Stimulated activated CD8-positive, alpha-beta memory T cell treated with anti-CD3 and anti-CD28 coated beads, Interleukin-7, amount 100 ng/mL, for 48 hours (primary cell): ENCODE measurements at regions not wholly inside any gene's neighbourhood (a gene's known extent, or its start where the extent isn't known, plus 50 kb on each side); places are given as distances from the start of the nearest gene placed in this dataset.
A peak's percentile ranks its signal among the peaks of the same experiment; 100 is the strongest.
"Not testable (repeated sequence)": the region's sequence is repeated elsewhere in the genome, so short reads cannot be mapped to it uniquely, and the experiment has no call there.

ENCODE experiments used
- DNase-seq, 2 donors: peaks; one replicate each; pipeline ENCODE4 v3.0.0-alpha.2; 2020; ENCODE audit warnings: low read depth in 1 of 2; ENCODE audit errors: extremely low read depth in 1 of 2

DNA sequence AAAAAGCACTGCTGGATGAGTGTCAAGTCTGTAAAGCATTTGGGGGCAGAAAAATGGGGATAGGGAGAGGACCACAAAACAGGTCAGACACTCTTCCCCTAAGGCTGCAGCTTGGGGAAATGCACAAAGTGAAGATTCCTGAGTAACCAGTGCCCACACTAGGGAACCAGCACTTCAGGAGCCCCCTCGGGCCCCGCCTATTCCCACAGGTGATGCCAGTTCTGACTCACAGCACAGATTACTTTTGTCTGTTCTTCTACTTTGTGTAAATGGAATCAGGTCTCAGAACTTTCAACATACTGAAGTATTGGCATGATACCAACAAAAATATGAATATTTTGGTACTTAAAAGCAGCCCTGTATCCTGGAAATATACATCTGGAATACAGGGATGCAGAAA lies 112.5 kb downstream of the ADRA2C start:
- no peak for DNase-seq

DNA sequence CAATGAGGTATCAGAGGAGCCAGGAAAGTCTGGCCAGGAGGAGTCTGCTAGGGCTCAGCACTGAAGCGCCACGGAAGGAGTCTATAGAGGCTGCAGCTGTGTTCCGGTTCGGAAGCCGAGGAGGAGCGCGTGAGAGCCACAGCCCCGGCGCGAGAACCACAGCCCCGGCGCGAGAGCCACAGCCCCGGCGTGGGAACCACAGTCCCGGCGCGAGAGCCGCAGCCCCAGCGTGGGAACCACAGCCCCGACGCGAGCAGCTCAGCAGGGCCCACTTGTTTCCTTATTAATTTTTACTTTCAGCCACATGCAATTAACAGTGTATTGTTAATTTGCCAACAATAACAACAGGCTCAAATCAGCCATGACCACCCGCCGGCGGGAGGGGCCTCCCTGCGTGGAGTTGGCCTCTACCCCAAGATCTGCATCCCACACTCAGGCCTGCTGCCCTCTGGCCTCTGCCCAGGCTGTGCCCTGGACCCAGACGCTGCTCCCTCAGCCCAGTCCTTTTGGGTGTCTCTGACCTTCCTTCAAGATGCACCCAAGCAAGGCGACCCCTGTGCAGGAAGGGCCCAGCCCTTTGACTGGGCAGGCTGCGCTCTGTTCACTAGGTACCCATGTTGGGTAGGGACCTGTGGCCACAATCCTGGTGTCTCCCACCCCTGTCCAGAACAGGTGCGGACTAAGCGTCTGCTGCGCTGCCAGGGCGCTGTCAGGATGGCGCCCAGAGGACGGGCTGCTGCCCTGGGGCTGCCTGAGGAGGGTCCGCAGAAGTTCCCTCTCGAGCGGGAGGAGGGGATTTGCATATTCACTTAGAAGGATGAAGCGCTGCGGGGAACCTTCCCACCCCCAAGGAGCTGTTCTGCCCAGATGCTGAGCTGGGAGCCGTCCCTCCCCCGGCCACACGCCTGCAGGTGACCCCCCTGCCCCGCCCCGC lies 113.8 kb downstream of the ADRA2C start:
- no peak for DNase-seq

GRCh38 chr4:3880615-3881120 lies 114.5 kb downstream of the ADRA2C start:
- DNase-seq, result peak; percentile 24 to 45

DNA sequence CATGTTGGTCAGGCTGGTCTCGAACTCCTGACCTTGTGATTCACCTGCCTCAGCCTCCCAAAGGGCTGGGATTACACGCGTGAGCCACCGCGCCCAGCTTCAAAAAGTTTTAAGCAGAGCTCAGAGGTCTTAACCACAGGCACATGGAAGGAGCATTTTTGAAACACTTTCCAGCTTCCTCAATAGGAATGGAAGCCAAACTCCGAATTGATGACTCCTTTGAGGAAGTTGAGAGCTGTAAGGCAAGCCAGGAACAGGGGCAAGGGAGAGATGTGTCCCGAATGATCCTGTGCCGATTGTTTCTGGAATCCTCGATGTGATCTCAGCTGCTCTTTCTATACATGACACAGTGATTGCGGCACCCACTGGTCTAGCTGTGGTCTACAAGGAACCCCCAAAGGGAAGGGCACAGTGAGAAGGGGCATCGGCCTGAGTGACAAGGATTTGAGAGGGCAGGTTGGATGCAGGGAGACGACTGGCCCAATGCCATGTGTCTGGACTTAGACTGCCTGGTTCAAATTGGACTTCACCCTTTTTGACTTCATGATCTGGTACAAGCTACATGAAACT lies 116.2 kb downstream of the ADRA2C start:
- DNase-seq, result not testable (repeated sequence)

DNA sequence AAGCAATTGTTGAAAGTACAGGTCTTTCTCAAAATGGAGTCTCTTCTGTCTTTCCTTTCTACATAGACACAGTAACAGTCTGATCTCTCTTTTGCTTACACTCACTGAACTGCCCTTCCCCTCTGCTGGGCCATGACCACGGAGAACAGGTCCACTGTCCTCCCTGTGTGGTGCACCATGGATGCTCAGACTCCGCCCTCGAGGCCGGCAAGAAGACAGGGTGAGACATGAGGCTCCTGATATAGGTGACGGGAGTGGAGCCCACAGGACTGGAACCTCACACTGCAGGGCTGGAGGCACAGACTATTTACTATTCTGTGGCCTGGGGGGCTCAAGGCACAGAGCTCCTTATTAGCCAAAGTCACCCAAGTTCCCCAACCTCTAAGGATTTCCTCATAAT lies 118.1 kb downstream of the ADRA2C start:
- not testable (repeated sequence) for DNase-seq

- peak in 1 of 2 donors; percentile 18 for DNase-seq
Observed at GRCh38 chr4:3893590-3893989, 127.4 kb downstream of the ADRA2C start.

- not testable (repeated sequence) for DNase-seq
Observed at GRCh38 chr4:3894086-3894959, 128.1 kb downstream of the ADRA2C start.

DNA sequence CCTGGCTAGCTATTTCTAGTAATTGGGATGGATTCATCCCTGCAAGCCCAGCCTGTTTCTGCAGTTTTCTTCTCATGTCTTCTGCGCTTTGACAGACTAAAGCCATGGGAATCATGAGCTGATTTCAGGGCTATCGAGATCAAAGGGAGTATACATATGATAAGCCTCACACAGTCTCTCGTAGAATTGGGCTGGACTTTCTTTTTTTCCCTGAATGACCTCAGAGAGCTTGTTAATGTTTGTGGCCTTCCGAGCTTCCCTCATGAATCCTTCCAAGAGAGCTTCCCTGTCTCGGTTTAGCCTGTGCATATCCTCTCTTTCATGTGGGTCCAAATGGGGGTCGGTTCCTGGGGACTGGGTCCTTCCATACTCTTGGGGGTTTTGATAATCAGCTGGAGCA lies 130.3 kb downstream of the ADRA2C start:
- no peak for DNase-seq

DNA sequence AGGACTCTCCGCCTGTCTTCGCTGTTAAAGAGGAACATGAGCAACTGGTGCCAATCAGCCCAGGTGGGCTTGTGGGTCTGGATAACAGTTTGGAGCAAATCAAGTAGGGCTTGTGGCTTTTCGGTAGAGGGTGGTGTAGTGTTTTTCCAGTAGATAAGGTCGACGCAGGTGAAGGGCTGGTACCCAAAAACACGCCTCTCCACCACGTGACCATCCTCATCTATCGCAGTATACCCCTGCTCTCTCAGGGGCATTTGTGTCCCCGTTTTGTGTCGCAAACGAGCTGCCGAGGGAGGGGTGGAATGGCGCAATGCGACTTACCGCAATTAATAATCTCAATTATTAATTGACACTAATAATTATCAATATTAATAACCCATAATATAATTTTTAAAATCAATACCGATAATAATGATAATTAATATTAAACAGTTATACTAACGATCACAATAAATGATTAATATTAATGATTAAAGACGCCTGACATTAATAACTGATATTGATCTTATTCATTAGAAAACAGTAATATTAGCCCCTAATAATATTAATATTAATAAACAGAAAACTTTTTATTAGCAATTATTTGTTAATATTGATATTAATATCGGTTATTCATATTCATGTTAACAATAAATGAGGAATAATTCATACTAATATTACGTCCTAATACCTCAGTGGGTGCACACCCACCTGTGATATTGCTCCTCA lies 130.8 kb downstream of the ADRA2C start:
- not testable (repeated sequence) for DNase-seq

- no peak for DNase-seq
Observed at GRCh38 chr4:3898098-3898497, 131.9 kb downstream of the ADRA2C start.

DNA sequence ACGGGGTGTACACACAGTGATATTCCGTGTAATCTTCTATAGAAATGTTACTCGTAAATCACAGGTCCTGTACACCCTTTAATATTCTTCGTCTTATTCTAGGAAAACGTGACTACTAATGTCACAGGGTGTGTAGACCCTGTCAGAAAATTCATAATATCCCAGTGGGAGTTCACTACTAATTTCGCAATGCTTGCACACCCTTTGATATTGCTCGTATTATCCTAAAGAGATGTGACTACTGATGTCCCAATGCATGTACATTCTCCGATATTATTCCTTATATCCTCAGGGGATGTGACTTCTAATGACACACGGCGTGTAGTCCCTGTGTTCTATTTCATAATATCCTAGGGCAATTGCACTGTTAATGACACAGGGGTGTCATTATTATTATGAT lies 132.7 kb downstream of the ADRA2C start:
- DNase-seq, result not testable (repeated sequence)

- DNase-seq, result not testable (repeated sequence)
Observed at GRCh38 chr4:3904264-3904955, 138.2 kb downstream of the ADRA2C start.

GRCh38 chr4:3909616-3910015 lies 143.4 kb downstream of the ADRA2C start:
- DNase-seq, result not testable (repeated sequence)

DNA sequence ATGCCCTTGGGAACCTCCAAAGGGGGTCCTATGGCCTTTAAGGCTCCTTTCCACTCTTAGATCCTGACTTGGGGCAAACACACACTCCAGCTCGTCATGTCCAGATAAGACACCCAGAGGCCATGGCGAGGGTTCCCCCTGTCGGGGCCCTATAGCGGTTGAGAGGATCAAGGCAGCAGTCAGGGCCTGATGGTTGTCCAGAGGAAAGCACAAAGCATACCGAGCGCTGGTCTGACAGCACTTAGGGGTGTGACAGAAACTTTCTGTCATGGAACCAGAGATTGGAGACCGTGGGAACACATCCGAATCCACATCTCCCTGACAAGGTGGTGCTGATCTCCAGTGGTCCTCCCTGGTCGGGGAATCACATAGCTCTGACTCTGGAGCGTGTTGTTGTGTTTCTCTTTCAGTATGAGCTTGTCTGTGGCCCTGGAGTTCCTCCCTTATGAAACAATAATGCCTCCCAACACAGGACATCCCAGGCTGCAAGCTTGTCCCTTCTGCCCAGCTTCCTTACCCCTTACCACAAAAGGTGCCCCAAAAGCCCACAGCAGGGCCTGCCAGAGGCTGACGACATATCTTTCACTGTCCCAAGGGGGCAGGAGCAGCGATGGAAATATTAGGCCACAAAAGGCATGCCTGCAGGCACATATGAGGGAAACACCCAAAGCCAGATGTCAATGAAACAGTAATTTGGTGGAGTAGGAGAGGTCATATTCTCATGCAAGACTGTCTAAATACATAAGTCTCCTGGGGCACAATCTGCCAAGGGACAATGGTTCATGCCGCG lies 144.2 kb downstream of the ADRA2C start:
- DNase-seq, result not testable (repeated sequence)

- DNase-seq, result no peak
Observed at GRCh38 chr4:3911252-3911856, 145.2 kb downstream of the ADRA2C start.

- not testable (repeated sequence) for DNase-seq
Observed at GRCh38 chr4:3914511-3914910, 148.3 kb downstream of the ADRA2C start.

DNA sequence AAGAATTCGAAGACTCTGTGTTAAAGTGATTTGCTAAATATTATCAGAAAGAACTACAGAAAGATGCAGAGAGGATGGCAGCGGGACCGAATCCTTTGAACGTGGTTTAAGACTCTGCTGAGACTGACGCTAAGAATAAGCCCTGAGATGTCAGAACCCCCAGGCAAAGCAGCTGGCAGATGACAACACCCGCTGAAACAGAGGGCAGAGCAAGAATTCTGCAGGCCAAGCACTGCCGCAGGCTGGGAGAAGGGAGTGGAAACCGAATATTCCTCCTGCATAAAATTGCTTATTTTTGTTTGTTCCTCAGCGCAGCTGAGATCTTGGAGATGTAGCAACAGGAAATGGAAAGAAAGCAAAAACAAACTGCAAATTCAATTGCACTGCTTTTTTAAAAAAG lies 153.3 kb downstream of the ADRA2C start:
- DNase-seq, result not testable (repeated sequence)

- DNase-seq, result not testable (repeated sequence)
Observed at GRCh38 chr4:3921902-3922301, 155.7 kb downstream of the ADRA2C start.

- DNase-seq, result not testable (repeated sequence)
Observed at GRCh38 chr4:3925841-3926240, 159.7 kb downstream of the ADRA2C start.
